ENCODE measurements at regions not wholly inside any gene's neighbourhood (a gene's known extent, or its start where the extent isn't known, plus 50 kb on each side); places are given as distances from the start of the nearest gene placed in this dataset.

DNA sequence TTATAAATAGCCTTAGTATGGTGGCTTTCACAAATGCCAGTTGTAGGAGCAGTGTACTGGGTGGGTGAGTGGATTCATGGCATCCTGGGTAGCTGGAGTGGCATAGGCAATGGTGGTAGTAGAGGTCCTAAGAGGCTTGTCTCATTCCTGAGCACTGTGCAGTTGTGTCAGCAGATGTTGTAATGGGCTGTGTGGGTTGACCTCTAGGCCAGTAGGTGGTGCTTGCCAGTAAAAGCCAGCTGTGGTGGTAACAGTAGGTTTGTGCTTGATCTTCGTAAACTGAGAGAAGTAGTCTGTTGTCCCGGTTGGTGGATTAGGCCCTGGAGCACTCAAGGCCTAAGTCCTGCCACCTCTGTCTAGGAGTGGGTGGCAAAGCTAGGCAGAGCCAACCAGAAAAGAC lies 149.7 kb upstream of the SUCLG2 start:
- no peak for DNase-seq (ENCODE audit: low spot score)
- Histone ChIP-seq H3K27ac (no peak overlapping the region), H3K4me3 (no peak overlapping the region)
- no peak for TF ChIP-seq CTCF (IDR thresholded peaks at IDR 0.05)

DNA sequence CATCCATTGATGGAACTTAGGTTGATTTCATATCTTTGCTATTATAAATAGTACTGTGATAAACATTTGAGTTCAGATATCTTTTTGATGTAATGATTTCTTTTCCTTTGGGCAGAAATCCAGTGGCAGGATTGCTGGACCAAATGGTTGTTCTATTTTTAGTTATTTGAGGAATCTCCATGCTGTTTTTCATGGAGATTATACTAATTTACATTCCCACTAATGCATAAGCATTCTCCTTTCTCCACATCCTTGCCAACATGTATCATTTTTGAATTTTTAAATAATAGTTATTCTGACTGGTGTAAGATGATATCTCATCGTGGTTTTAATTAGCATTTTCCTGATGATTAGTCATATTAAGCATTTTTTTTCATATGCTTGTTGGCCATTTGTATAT lies 144.0 kb upstream of the SUCLG2 start:
- no peak for DNase-seq (ENCODE audit: low spot score)
- H3K27ac ChIP-seq = no peak overlapping the region
- no peak overlapping the region for H3K4me3 ChIP-seq
- TF ChIP-seq CTCF (IDR thresholded peaks at IDR 0.05) = no peak

GRCh38 chr3:67791620-67792019 lies 137.2 kb upstream of the SUCLG2 start:
- no peak for TF ChIP-seq CTCF (IDR thresholded peaks at IDR 0.05)
- H3K4me3 ChIP-seq = no peak overlapping the region
- H3K27ac ChIP-seq = no peak overlapping the region
- no peak for DNase-seq (ENCODE audit: low spot score)

- H3K27ac ChIP-seq = no peak overlapping the region
- no peak for DNase-seq (ENCODE audit: low spot score)
- no peak overlapping the region for H3K4me3 ChIP-seq
- no peak for TF ChIP-seq CTCF (IDR thresholded peaks at IDR 0.05)
Measured at GRCh38 chr3:67790043-67790442, 135.6 kb upstream of the SUCLG2 start.

DNA sequence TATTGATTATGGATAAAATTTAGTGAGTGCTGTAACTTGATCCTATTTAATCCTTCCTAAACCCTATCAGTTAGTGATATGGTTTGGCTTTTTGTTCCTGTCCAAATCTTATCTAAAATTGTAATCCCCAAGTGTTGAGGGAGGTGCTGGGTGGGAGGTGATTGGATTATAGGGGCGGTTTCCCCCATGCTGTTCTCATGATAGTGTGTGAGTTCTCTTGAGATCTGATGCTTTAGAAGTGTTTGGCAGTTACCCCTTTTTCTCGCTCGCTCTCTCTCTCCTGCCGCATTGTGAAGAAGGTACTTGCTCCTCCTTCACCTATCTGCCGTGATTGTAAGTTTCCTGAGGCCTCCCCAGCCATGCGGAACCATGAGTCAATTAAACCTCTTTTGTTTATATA lies 134.0 kb upstream of the SUCLG2 start:
- no peak for TF ChIP-seq CTCF (IDR thresholded peaks at IDR 0.05)
- no peak for DNase-seq (ENCODE audit: low spot score)
- H3K4me3 ChIP-seq = no peak overlapping the region
- no peak overlapping the region for H3K27ac ChIP-seq

- TF ChIP-seq CTCF (IDR thresholded peaks at IDR 0.05) = no peak
- H3K27ac ChIP-seq = no peak overlapping the region
- no peak for DNase-seq (ENCODE audit: low spot score)
- H3K4me3 ChIP-seq = no peak overlapping the region
Measured at GRCh38 chr3:67783281-67784250, 129.2 kb upstream of the SUCLG2 start.

- Histone ChIP-seq H3K4me3 (no peak overlapping the region), H3K27ac (no peak overlapping the region)
- no peak for DNase-seq (ENCODE audit: low spot score)
- no peak for TF ChIP-seq CTCF (IDR thresholded peaks at IDR 0.05)
Measured at GRCh38 chr3:67781871-67782270, 127.5 kb upstream of the SUCLG2 start.
